ENCODE measurements at regions not wholly inside any gene's neighbourhood (a gene's known extent, or its start where the extent isn't known, plus 50 kb on each side); places are given as distances from the start of the nearest gene placed in this dataset.

DNA sequence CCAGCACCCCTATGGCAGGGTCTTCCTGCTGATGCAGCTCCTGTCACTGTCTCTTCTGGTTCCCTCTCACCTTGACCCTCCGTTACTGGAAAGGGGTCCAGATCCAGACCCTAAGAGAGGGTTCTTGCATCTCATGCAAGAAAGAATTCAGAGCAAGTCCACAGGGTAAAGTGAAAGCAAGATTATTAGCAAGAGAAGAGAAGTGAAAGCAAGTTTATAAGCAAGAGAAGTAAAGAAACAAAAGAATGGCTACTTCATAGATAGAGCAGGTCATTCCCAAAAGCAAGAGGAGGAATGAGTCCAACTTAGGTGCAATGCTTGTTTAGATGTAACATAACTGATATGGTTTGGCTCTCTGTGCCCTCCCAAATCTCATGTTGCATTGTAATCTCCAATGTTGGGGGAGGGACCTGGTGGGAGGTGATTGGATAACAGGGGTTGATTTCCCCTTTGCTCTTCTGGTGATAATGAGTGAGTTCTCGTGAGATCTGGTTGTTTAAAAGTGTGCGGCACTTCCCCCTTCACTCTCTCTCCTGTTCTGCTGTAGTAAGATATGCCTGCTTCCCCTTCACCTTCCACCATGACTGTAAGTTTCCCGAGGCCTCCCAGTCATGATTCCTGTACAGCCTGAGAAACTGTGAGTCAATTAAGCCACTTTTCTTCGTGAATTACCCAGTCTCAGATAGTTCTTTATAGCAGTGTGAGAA lies 183.3 kb downstream of the MED10 start:
- Histone ChIP-seq H3K27ac (no peak overlapping the region), H3K27me3 (replicated peaks) (no peaks in the 10 kb centered on the region), H3K4me3 (ENCODE audit: low read depth, low read length) (no peak overlapping the region), H3K36me3 (replicated peaks) (no peaks in the 10 kb centered on the region)
- DNase-seq = no peak
- TF ChIP-seq, protein P1, sequence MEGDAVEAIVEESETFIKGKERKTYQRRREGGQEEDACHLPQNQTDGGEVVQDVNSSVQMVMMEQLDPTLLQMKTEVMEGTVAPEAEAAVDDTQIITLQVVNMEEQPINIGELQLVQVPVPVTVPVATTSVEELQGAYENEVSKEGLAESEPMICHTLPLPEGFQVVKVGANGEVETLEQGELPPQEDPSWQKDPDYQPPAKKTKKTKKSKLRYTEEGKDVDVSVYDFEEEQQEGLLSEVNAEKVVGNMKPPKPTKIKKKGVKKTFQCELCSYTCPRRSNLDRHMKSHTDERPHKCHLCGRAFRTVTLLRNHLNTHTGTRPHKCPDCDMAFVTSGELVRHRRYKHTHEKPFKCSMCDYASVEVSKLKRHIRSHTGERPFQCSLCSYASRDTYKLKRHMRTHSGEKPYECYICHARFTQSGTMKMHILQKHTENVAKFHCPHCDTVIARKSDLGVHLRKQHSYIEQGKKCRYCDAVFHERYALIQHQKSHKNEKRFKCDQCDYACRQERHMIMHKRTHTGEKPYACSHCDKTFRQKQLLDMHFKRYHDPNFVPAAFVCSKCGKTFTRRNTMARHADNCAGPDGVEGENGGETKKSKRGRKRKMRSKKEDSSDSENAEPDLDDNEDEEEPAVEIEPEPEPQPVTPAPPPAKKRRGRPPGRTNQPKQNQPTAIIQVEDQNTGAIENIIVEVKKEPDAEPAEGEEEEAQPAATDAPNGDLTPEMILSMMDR (IDR thresholded peaks at IDR 0.05; ENCODE audit: low read depth, low read length, missing control alignments) = no peak
- in situ Hi-C loops (cut with HindIII; ENCODE audit: low pct_ligation_motif_present, low sequenced_read_pairs) = no loop called here

DNA sequence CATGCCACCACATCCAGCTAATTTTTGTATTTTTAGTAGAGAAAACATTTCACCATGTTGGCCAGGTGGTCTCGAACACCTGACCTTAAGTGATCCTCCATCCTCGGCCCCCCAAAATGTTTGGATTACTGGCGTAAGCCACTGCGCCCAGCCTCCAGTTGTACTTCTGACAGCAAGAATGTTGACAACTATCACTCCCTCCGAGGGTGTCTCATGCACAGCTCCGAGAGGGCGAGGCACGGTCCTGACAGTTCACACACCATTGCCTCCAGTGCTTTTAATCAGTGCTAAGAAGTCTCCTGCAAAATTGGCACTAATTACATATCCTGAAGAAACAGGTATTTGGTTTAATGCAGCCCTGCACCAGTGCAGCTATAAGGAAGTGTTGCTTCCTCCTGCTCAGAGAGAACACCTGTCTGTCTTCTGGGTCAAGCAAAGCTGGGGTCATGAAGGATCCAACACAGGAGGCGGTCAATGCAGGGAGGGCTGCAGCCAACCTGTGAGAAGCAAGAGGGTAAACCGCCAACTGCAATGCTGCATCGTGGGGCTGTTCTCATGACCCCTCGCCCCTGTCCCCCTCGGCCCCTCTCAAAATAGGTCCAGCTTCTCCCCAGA lies 184.0 kb downstream of the MED10 start:
- in situ Hi-C loops (cut with HindIII; ENCODE audit: low pct_ligation_motif_present, low sequenced_read_pairs) = no loop called here
- TF ChIP-seq, protein P1 (IDR thresholded peaks at IDR 0.05; ENCODE audit: low read depth, low read length, missing control alignments) = no peak
- H3K4me3 ChIP-seq (ENCODE audit: low read depth, low read length) = no peak overlapping the region
- H3K27ac ChIP-seq = no peak overlapping the region
- no peak for DNase-seq
- no peaks in the 10 kb centered on the region for H3K36me3 ChIP-seq (replicated peaks)
- H3K27me3 ChIP-seq (replicated peaks) = no peaks in the 10 kb centered on the region

GRCh38 chr5:6193310-6193709 lies 185.0 kb downstream of the MED10 start:
- Histone ChIP-seq H3K27ac (no peak overlapping the region), H3K36me3 (replicated peaks) (no peaks in the 10 kb centered on the region), H3K4me3 (ENCODE audit: low read depth, low read length) (no peak overlapping the region), H3K27me3 (replicated peaks) (no peaks in the 10 kb centered on the region)
- in situ Hi-C loops (cut with HindIII; ENCODE audit: low pct_ligation_motif_present, low sequenced_read_pairs) = no loop called here
- DNase-seq = no peak
- TF ChIP-seq, protein P1 (IDR thresholded peaks at IDR 0.05; ENCODE audit: low read depth, low read length, missing control alignments) = no peak

DNA sequence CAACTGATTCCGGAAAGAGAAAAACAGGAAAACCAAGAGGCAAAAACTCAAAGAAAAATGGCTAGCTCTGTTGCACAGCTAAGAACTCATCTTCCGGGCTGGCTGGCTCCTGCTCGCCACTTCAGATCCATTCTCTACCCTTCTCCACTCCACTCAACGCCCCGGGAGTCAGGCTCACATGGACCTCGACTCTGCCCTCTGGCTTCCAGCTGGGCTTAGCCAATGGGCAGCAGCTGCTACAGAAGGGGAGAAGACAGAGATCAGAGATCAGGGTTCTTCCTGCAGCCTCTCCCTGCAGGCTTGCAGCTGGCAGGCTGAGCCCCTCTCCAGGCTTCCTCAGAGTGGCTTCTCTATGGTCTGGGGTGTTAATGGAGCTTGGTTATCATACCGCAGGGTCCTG lies 187.5 kb downstream of the MED10 start:
- Histone ChIP-seq H3K36me3 (replicated peaks) (no peaks in the 10 kb centered on the region), H3K27ac (no peak overlapping the region), H3K27me3 (replicated peaks) (no peaks in the 10 kb centered on the region), H3K4me3 (ENCODE audit: low read depth, low read length) (no peak overlapping the region)
- no peak for DNase-seq
- in situ Hi-C loops (cut with HindIII; ENCODE audit: low pct_ligation_motif_present, low sequenced_read_pairs) = no loop called here
- TF ChIP-seq, protein P1 (IDR thresholded peaks at IDR 0.05; ENCODE audit: low read depth, low read length, missing control alignments) = no peak

GRCh38 chr5:6188976-6189375 lies 189.4 kb downstream of the MED10 start:
- no peak overlapping the region for H3K27ac ChIP-seq
- H3K36me3 ChIP-seq (replicated peaks) = no peaks in the 10 kb centered on the region
- TF ChIP-seq, protein P1 (IDR thresholded peaks at IDR 0.05; ENCODE audit: low read depth, low read length, missing control alignments) = no peak
- in situ Hi-C loops (cut with HindIII; ENCODE audit: low pct_ligation_motif_present, low sequenced_read_pairs) = no loop called here
- DNase-seq = no peak
- H3K27me3 ChIP-seq (replicated peaks) = no peaks in the 10 kb centered on the region
- H3K4me3 ChIP-seq (ENCODE audit: low read depth, low read length) = no peak overlapping the region
